Adrenal gland (tissue), 5 donors: ENCODE measurements at regions not wholly inside any gene's neighbourhood (a gene's known extent, or its start where the extent isn't known, plus 50 kb on each side); places are given as distances from the start of the nearest gene placed in this dataset.

Experiments
- POLR2A ChIP-seq, 2 donors: fragments of 450-650 bp; IDR thresholded peaks; one replicate each; pipeline ENCODE4 v1.6.1; 2017; ENCODE audit warnings: antibody characterized with exemption in 2 of 2, mild to moderate bottlenecking in 2 of 2, moderate library complexity in 1 of 2
- TF ChIP-seq, protein P1 (sequence below), 6 experiments: fragments of 450-650 bp in 4 of 6; fragments of 200-600 bp in 2 of 6; sonication (generic) in 1 of 6; IDR thresholded peaks; 1 replicate in 5 of 6; 2 replicates in 1 of 6; pipeline versions ENCODE4 v1.5.1 to v1.8.0; 2016 to 2021; ENCODE audit warnings: antibody characterized with exemption in 6 of 6, mild to moderate bottlenecking in 2 of 6, moderate library complexity in 1 of 6
- donor health status: DM: no; HTN: no; CAD: no.

DNA sequence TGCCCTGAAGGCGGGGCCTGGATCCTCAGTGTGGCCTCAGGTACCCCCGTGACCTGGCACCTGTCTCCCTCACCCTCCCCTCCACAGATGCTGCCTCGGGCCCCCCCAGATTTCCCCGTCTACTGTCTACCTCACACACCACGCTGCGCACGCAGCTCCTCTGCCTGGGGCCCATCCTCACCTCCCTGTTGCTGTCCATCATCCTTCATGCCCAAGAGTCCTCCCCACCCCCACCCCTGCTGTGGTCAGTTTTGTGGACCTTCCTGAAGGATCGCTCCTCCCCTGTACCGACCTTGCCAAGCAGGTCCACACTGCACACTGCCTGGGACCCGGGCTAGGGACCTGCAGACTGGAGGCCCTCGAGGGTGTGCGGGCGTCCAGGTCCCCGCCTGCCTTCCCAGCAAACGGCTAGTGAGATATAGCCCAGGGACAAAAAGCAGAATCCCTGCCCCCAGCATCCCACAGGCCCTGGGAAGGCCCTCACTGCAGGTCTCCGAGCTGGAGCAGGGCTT is 197.4 kb upstream of the DIO3 start:
- TF ChIP-seq, protein P1, sequence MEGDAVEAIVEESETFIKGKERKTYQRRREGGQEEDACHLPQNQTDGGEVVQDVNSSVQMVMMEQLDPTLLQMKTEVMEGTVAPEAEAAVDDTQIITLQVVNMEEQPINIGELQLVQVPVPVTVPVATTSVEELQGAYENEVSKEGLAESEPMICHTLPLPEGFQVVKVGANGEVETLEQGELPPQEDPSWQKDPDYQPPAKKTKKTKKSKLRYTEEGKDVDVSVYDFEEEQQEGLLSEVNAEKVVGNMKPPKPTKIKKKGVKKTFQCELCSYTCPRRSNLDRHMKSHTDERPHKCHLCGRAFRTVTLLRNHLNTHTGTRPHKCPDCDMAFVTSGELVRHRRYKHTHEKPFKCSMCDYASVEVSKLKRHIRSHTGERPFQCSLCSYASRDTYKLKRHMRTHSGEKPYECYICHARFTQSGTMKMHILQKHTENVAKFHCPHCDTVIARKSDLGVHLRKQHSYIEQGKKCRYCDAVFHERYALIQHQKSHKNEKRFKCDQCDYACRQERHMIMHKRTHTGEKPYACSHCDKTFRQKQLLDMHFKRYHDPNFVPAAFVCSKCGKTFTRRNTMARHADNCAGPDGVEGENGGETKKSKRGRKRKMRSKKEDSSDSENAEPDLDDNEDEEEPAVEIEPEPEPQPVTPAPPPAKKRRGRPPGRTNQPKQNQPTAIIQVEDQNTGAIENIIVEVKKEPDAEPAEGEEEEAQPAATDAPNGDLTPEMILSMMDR (IDR thresholded peaks at IDR 0.05): no peak
- TF ChIP-seq POLR2A (IDR thresholded peaks at IDR 0.05): no peak
